Loucy (cell line): ENCODE measurements at regions not wholly inside any gene's neighbourhood (a gene's known extent, or its start where the extent isn't known, plus 50 kb on each side); places are given as distances from the start of the nearest gene placed in this dataset.

Experiments used
- H2AFZ ChIP-seq: fragments of 200-600 bp; sonication (generic); 2 replicates; pipeline ENCODE4 v1.6.0; 2016; ENCODE audit warnings: antibody characterized with exemption, mild to moderate bottlenecking, low read length, moderate library complexity
- H3F3A ChIP-seq: fragments of 200-600 bp; 2 replicates; pipeline ENCODE4 v1.6.0; 2016; ENCODE audit warnings: antibody characterized with exemption, low read depth, mild to moderate bottlenecking
- H3K27me3 ChIP-seq: fragments of 200-600 bp; sonication (generic); 2 replicates; pipeline ENCODE4 v1.6.1; 2014; ENCODE audit warnings: low read length, mild to moderate bottlenecking; ENCODE audit not compliant: insufficient read depth, poor library complexity, severe bottlenecking
- H3K36me3 ChIP-seq: fragments of 200-600 bp; sonication (generic); 2 replicates; pipeline ENCODE4 v1.6.1; 2016; ENCODE audit warnings: low read length; ENCODE audit not compliant: insufficient read depth
- H3K4me1 ChIP-seq: fragments of 200-600 bp; sonication (generic); 2 replicates; pipeline ENCODE4 v1.5.1; 2014; ENCODE audit warnings: low read length, mild to moderate bottlenecking; ENCODE audit not compliant: insufficient read depth, poor library complexity, severe bottlenecking
- H3K4me2 ChIP-seq: fragments of 200-600 bp; sonication (generic); 2 replicates; pipeline ENCODE4 v1.6.0; 2014; ENCODE audit warnings: antibody characterized with exemption, low read length, low read depth, mild to moderate bottlenecking; ENCODE audit not compliant: poor library complexity, severe bottlenecking
- H3K4me3 ChIP-seq: fragments of 200-600 bp; sonication (generic); 2 replicates; pipeline ENCODE4 v1.5.1; 2014; ENCODE audit warnings: low read length, mild to moderate bottlenecking, mixed read lengths; ENCODE audit not compliant: poor library complexity, severe bottlenecking
- H3K79me2 ChIP-seq: fragments of 200-600 bp; sonication (generic); 2 replicates; pipeline ENCODE4 v1.6.1; 2014; ENCODE audit warnings: low read length; ENCODE audit not compliant: insufficient read depth
- H3K9ac ChIP-seq: fragments of 200-600 bp; sonication (generic); 2 replicates; pipeline ENCODE4 v1.6.0; 2014; ENCODE audit warnings: mild to moderate bottlenecking, low read depth, low read length, moderate library complexity; ENCODE audit not compliant: poor library complexity, severe bottlenecking
- H3K9me2 ChIP-seq: fragments of 200-600 bp; sonication (generic); replicated peaks from 2 replicates; pipeline ENCODE4 v1.6.1; 2016; ENCODE audit warnings: low read depth, low read length, mixed read lengths
- H3K9me3 ChIP-seq: fragments of 200-600 bp; sonication (generic); 2 replicates; pipeline ENCODE4 v1.6.1; 2014; ENCODE audit warnings: mild to moderate bottlenecking, antibody characterized with exemption, low read length, low read depth; ENCODE audit not compliant: insufficient read depth
- H4K20me1 ChIP-seq: fragments of 200-600 bp; sonication (generic); 2 replicates; pipeline ENCODE4 v1.6.0; 2014; ENCODE audit warnings: antibody characterized with exemption, low read length, mild to moderate bottlenecking; ENCODE audit not compliant: insufficient read depth, poor library complexity, severe bottlenecking
- CTCF ChIP-seq: fragments of 200-600 bp; sonication (generic); conservative IDR thresholded peaks from 2 replicates; pipeline ENCODE4 v1.5.1; 2014; ENCODE audit warnings: mild to moderate bottlenecking, antibody characterized with exemption, low read length
- EZH2phosphoT487 ChIP-seq: fragments of 200-600 bp; IDR thresholded peaks from 2 replicates; pipeline ENCODE4 v1.6.1; 2018; ENCODE audit warnings: antibody characterized with exemption, mild to moderate bottlenecking, moderate library complexity, borderline replicate concordance

GRCh38 chr10:89869180-89869579 is 167.8 kb downstream of the KIF20B start:
- no peaks in the 10 kb centered on the region for H3F3A ChIP-seq
- no peaks in the 10 kb centered on the region for H3K36me3 ChIP-seq
- no peaks in the 10 kb centered on the region for H3K27me3 ChIP-seq
- H4K20me1 ChIP-seq, result no peaks in the 10 kb centered on the region
- no peaks in the 10 kb centered on the region for H3K79me2 ChIP-seq
- TF ChIP-seq EZH2phosphoT487 (no peak), CTCF (no peak)
- no peak overlapping the region for H3K9ac ChIP-seq
- no peaks in the 10 kb centered on the region for H3K4me1 ChIP-seq
- no peak overlapping the region for H2AFZ ChIP-seq
- no peak overlapping the region for H3K4me3 ChIP-seq
- no peak overlapping the region for H3K4me2 ChIP-seq
- H3K9me3 ChIP-seq, result no peaks in the 10 kb centered on the region
- H3K9me2 ChIP-seq, result no peaks in the 10 kb centered on the region

GRCh38 chr10:89869592-89870156 is 168.3 kb downstream of the KIF20B start:
- Histone ChIP-seq H3K9ac (no peak overlapping the region), H3K9me3 (no peaks in the 10 kb centered on the region), H3K9me2 (no peaks in the 10 kb centered on the region), H3K27me3 (no peaks in the 10 kb centered on the region), H3K4me2 (no peak overlapping the region), H3K79me2 (no peaks in the 10 kb centered on the region), H3K4me3 (no peak overlapping the region), H2AFZ (no peak overlapping the region), H3F3A (no peaks in the 10 kb centered on the region), H4K20me1 (no peaks in the 10 kb centered on the region), H3K36me3 (no peaks in the 10 kb centered on the region), H3K4me1 (no peaks in the 10 kb centered on the region)
- TF ChIP-seq EZH2phosphoT487, result no peak
- TF ChIP-seq CTCF, result no peak

- no peaks in the 10 kb centered on the region for H4K20me1 ChIP-seq
- H3F3A ChIP-seq, result no peaks in the 10 kb centered on the region
- H3K9me2 ChIP-seq, result no peaks in the 10 kb centered on the region
- no peaks in the 10 kb centered on the region for H3K9me3 ChIP-seq
- no peak overlapping the region for H3K9ac ChIP-seq
- H2AFZ ChIP-seq, result no peak overlapping the region
- TF ChIP-seq CTCF (no peak), EZH2phosphoT487 (no peak)
- no peaks in the 10 kb centered on the region for H3K27me3 ChIP-seq
- H3K4me2 ChIP-seq, result no peak overlapping the region
- H3K36me3 ChIP-seq, result no peaks in the 10 kb centered on the region
- no peaks in the 10 kb centered on the region for H3K79me2 ChIP-seq
- H3K4me1 ChIP-seq, result no peaks in the 10 kb centered on the region
- no peak overlapping the region for H3K4me3 ChIP-seq
These were observed 169.5 kb downstream of the KIF20B start for GRCh38 chr10:89870936-89871335.
